AG10803 (cell line): ENCODE measurements at regions not wholly inside any gene's neighbourhood (a gene's known extent, or its start where the extent isn't known, plus 50 kb on each side); places are given as distances from the start of the nearest gene placed in this dataset.

Experiments
- DNase-seq: peaks from one replicate; pipeline ENCODE4 v3.0.0; 2010; ENCODE audit warnings: low read depth
- H3K4me3 ChIP-seq: 2 replicates; pipeline ENCODE4 v1.5.1; 2011; ENCODE audit warnings: mild to moderate bottlenecking, low read length, control low read depth
- CTCF ChIP-seq: conservative IDR thresholded peaks from 2 replicates; pipeline ENCODE4 v1.5.1; 2011; ENCODE audit warnings: mild to moderate bottlenecking, low read length, control low read depth, inconsistent platforms

- no peak for TF ChIP-seq CTCF
- no peak for DNase-seq
Measured at GRCh38 chr5:165665735-165666400, 2160.4 kb downstream of the MAT2B start.

GRCh38 chr5:165673499-165673898, 2168.1 kb downstream of the MAT2B start:
- no peak for TF ChIP-seq CTCF
- DNase-seq = no peak
- no peak overlapping the region for H3K4me3 ChIP-seq

More at GRCh38 chr5:165665735-165666400, 2160.4 kb downstream of the MAT2B start:
- no peak overlapping the region for H3K4me3 ChIP-seq

- no peak for DNase-seq
Measured at GRCh38 chr5:165695796-165696195, 2190.4 kb downstream of the MAT2B start.

GRCh38 chr5:165705960-165706359, 2200.5 kb downstream of the MAT2B start:
- no peak overlapping the region for H3K4me3 ChIP-seq
- no peak for TF ChIP-seq CTCF
- DNase-seq = no peak

More at GRCh38 chr5:165695796-165696195, 2190.4 kb downstream of the MAT2B start:
- no peak for TF ChIP-seq CTCF
- no peak overlapping the region for H3K4me3 ChIP-seq

GRCh38 chr5:165712011-165712410, 2206.6 kb downstream of the MAT2B start:
- TF ChIP-seq CTCF = no peak
- DNase-seq = no peak
- no peak overlapping the region for H3K4me3 ChIP-seq

GRCh38 chr5:165714598-165714997, 2209.2 kb downstream of the MAT2B start:
- no peak for DNase-seq
- TF ChIP-seq CTCF = no peak

GRCh38 chr5:165720901-165721300, 2215.5 kb downstream of the MAT2B start:
- H3K4me3 ChIP-seq = no peak overlapping the region
- no peak for TF ChIP-seq CTCF
- no peak for DNase-seq

More at GRCh38 chr5:165714598-165714997, 2209.2 kb downstream of the MAT2B start:
- H3K4me3 ChIP-seq = no peak overlapping the region
